ENCODE measurements at regions not wholly inside any gene's neighbourhood (a gene's known extent, or its start where the extent isn't known, plus 50 kb on each side); places are given as distances from the start of the nearest gene placed in this dataset.

GRCh38 chr9:126119731-126120130 lies 206.9 kb upstream of the MVB12B start:
- Histone ChIP-seq H3K4me1 (no peaks in the 10 kb centered on the region), H3K36me3 (no peaks in the 10 kb centered on the region), H3K9me3 (no peaks in the 10 kb centered on the region), H3K27me3 (no peaks in the 10 kb centered on the region), H3K4me3 (no peak overlapping the region), H3K27ac (no peak overlapping the region)
- no peak for TF ChIP-seq CTCF (IDR thresholded peaks at IDR 0.05)
- TF ChIP-seq POLR2A (IDR thresholded peaks at IDR 0.05) = no peak
- DNase-seq = no peak

GRCh38 chr9:126122901-126123616 lies 203.6 kb upstream of the MVB12B start:
- no peak overlapping the region for H3K27ac ChIP-seq
- no peak for TF ChIP-seq POLR2A (IDR thresholded peaks at IDR 0.05)
- no peak for TF ChIP-seq CTCF (IDR thresholded peaks at IDR 0.05)
- H3K36me3 ChIP-seq = no peaks in the 10 kb centered on the region
- H3K27me3 ChIP-seq = no peaks in the 10 kb centered on the region
- H3K4me1 ChIP-seq = peaks cover 0 to 4% (median 0%) of the 10 kb centered on the region in 4 donors
- H3K4me3 ChIP-seq = no peak overlapping the region
- H3K9me3 ChIP-seq = no peaks in the 10 kb centered on the region
- no peak for DNase-seq

- no peak overlapping the region for H3K27ac ChIP-seq
Observed at GRCh38 chr9:126123927-126124326, 202.7 kb upstream of the MVB12B start.

GRCh38 chr9:126125177-126125576 lies 201.5 kb upstream of the MVB12B start:
- Histone ChIP-seq H3K36me3 (no peaks in the 10 kb centered on the region), H3K4me3 (no peak overlapping the region), H3K27me3 (no peaks in the 10 kb centered on the region), H3K4me1 (peaks cover 0 to 4% (median 0%) of the 10 kb centered on the region in 4 donors), H3K27ac (no peak overlapping the region), H3K9me3 (no peaks in the 10 kb centered on the region)
- TF ChIP-seq POLR2A (IDR thresholded peaks at IDR 0.05) (no peak), CTCF (IDR thresholded peaks at IDR 0.05) (no peak)
- no peak for DNase-seq

More at GRCh38 chr9:126123927-126124326, 202.7 kb upstream of the MVB12B start:
- Histone ChIP-seq H3K9me3 (no peaks in the 10 kb centered on the region), H3K27me3 (no peaks in the 10 kb centered on the region), H3K4me3 (no peak overlapping the region), H3K4me1 (peaks cover 0 to 4% (median 0%) of the 10 kb centered on the region in 4 donors), H3K36me3 (no peaks in the 10 kb centered on the region)
- TF ChIP-seq POLR2A (IDR thresholded peaks at IDR 0.05) (no peak), CTCF (IDR thresholded peaks at IDR 0.05) (no peak)
- no peak for DNase-seq

GRCh38 chr9:126125577-126125976 lies 201.1 kb upstream of the MVB12B start:
- no peak for DNase-seq
- H3K9me3 ChIP-seq = no peaks in the 10 kb centered on the region
- H3K4me1 ChIP-seq = peaks cover 0 to 4% (median 0%) of the 10 kb centered on the region in 4 donors
- H3K27ac ChIP-seq = no peak overlapping the region
- no peaks in the 10 kb centered on the region for H3K36me3 ChIP-seq
- no peak overlapping the region for H3K4me3 ChIP-seq
- no peaks in the 10 kb centered on the region for H3K27me3 ChIP-seq
- TF ChIP-seq CTCF (IDR thresholded peaks at IDR 0.05) = no peak
- TF ChIP-seq POLR2A (IDR thresholded peaks at IDR 0.05) = no peak

Data from Peyer's patch (tissue), 4 donors.